ENCODE measurements at regions not wholly inside any gene's neighbourhood (a gene's known extent, or its start where the extent isn't known, plus 50 kb on each side); places are given as distances from the start of the nearest gene placed in this dataset.

GRCh38 chr2:150976604-150977003 lies 285.1 kb downstream of the RBM43 start:
- H3K36me3 ChIP-seq (ENCODE audit: control insufficient read depth in 2 of 2, insufficient read depth in 1 of 2, low read length in 2 of 2): no peaks in the 10 kb centered on the region
- no peaks in the 10 kb centered on the region for H3K9me3 ChIP-seq (ENCODE audit: control insufficient read depth, insufficient read depth, low read depth, low read length)
- CTCF ChIA-PET: no interaction called here
- POLR2A ChIA-PET: no interaction called here
- no peak overlapping the region for H3K27ac ChIP-seq (ENCODE audit: extremely low read depth, low read depth, low read length)
- no peaks in the 10 kb centered on the region for H3K4me1 ChIP-seq (ENCODE audit: control insufficient read depth, insufficient read depth, low read length)
- no peak overlapping the region for H3K4me3 ChIP-seq (ENCODE audit: low read depth, low read length)
- no peak for TF ChIP-seq FEZF1 (tag by site-specific recombination; IDR thresholded peaks at IDR 0.05)
- TF ChIP-seq ZNF223 (tag by site-specific recombination; IDR thresholded peaks at IDR 0.05): no peak
- TF ChIP-seq, protein P1, sequence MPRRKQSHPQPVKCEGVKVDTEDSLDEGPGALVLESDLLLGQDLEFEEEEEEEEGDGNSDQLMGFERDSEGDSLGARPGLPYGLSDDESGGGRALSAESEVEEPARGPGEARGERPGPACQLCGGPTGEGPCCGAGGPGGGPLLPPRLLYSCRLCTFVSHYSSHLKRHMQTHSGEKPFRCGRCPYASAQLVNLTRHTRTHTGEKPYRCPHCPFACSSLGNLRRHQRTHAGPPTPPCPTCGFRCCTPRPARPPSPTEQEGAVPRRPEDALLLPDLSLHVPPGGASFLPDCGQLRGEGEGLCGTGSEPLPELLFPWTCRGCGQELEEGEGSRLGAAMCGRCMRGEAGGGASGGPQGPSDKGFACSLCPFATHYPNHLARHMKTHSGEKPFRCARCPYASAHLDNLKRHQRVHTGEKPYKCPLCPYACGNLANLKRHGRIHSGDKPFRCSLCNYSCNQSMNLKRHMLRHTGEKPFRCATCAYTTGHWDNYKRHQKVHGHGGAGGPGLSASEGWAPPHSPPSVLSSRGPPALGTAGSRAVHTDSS (tag by site-specific recombination; IDR thresholded peaks at IDR 0.05): no peak
- TF ChIP-seq MYNN (tag by site-specific recombination; IDR thresholded peaks at IDR 0.05; ENCODE audit: borderline replicate concordance): no peak
- no peak for TF ChIP-seq ZNF391 (tag by site-specific recombination; IDR thresholded peaks at IDR 0.05; ENCODE audit: borderline replicate concordance, low read depth)
- no peak for TF ChIP-seq ZXDB (tag by site-specific recombination; IDR thresholded peaks at IDR 0.05)
- no peak for TF ChIP-seq ZNF23 (tag by site-specific recombination; IDR thresholded peaks at IDR 0.05; ENCODE audit: borderline replicate concordance)

- Histone ChIP-seq H3K9me3 (ENCODE audit: control insufficient read depth, insufficient read depth, low read depth, low read length) (no peaks in the 10 kb centered on the region), H3K36me3 (ENCODE audit: control insufficient read depth in 2 of 2, insufficient read depth in 1 of 2, low read length in 2 of 2) (no peaks in the 10 kb centered on the region), H3K27ac (ENCODE audit: extremely low read depth, low read depth, low read length) (no peak overlapping the region), H3K4me1 (ENCODE audit: control insufficient read depth, insufficient read depth, low read length) (no peaks in the 10 kb centered on the region), H3K4me3 (ENCODE audit: low read depth, low read length) (no peak overlapping the region)
- TF ChIP-seq ZNF514 (tag by site-specific recombination; IDR thresholded peaks at IDR 0.05): no peak
- TF ChIP-seq ZNF157 (tag by site-specific recombination; IDR thresholded peaks at IDR 0.05): no peak
- TF ChIP-seq, protein P2, sequence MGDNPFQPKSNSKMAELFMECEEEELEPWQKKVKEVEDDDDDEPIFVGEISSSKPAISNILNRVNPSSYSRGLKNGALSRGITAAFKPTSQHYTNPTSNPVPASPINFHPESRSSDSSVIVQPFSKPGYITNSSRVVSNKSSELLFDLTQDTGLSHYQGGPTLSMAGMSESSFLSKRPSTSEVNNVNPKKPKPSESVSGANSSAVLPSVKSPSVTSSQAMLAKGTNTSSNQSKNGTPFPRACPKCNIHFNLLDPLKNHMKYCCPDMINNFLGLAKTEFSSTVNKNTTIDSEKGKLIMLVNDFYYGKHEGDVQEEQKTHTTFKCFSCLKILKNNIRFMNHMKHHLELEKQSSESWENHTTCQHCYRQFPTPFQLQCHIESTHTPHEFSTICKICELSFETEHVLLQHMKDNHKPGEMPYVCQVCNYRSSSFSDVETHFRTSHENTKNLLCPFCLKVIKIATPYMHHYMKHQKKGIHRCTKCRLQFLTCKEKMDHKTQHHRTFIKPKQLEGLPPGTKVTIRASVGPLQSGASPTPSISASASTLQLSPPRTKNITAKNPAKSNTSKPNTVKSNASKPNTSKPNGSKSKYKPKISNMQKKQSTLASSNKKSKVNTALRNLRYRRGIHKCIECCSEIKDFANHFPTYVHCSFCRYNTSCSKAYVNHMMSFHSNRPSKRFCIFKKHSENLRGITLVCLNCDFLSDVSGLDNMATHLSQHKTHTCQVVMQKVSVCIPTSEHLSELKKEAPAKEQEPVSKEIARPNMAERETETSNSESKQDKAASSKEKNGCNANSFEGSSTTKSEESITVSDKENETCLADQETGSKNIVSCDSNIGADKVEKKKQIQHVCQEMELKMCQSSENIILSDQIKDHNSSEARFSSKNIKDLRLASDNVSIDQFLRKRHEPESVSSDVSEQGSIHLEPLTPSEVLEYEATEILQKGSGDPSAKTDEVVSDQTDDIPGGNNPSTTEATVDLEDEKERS (tag by site-specific recombination; IDR thresholded peaks at IDR 0.05): no peak
- no peak for TF ChIP-seq ZNF266 (tag by site-specific recombination; IDR thresholded peaks at IDR 0.05; ENCODE audit: low read depth)
- POLR2A ChIA-PET: no interaction called here
- CTCF ChIA-PET: interaction anchor here (0.6 to 0.8 kb wide), 2 partner anchors 23 to 279 kb away, joined by 3 to 5 read pairs; no protein-coding TSS in a partner anchor
Observed at GRCh38 chr2:150974864-150975263, 286.8 kb downstream of the RBM43 start.

- Histone ChIP-seq H3K4me1 (ENCODE audit: control insufficient read depth, insufficient read depth, low read length) (no peaks in the 10 kb centered on the region), H3K9me3 (ENCODE audit: control insufficient read depth, insufficient read depth, low read depth, low read length) (no peaks in the 10 kb centered on the region), H3K4me3 (ENCODE audit: low read depth, low read length) (no peak overlapping the region), H3K36me3 (ENCODE audit: control insufficient read depth in 2 of 2, insufficient read depth in 1 of 2, low read length in 2 of 2) (no peaks in the 10 kb centered on the region), H3K27ac (ENCODE audit: extremely low read depth, low read depth, low read length) (no peak overlapping the region)
- ChIA-PET CTCF (interaction anchor here (0.6 kb wide), 1 partner anchor 278 kb away, joined by 3 read pairs; no protein-coding TSS in a partner anchor), POLR2A (interaction anchor here (0.8 kb wide), 1 partner anchor 9 kb away, joined by 3 read pairs; no protein-coding TSS in a partner anchor)
- TF ChIP-seq ZNF292 (tag by site-specific recombination; IDR thresholded peaks at IDR 0.05; ENCODE audit: borderline replicate concordance, low read depth) (no peak), ZNF549 (tag by site-specific recombination; IDR thresholded peaks at IDR 0.05) (peak; percentile 91), ZFP37 (tag by site-specific recombination; IDR thresholded peaks at IDR 0.05) (no peak)
- TF ChIP-seq, protein P3, sequence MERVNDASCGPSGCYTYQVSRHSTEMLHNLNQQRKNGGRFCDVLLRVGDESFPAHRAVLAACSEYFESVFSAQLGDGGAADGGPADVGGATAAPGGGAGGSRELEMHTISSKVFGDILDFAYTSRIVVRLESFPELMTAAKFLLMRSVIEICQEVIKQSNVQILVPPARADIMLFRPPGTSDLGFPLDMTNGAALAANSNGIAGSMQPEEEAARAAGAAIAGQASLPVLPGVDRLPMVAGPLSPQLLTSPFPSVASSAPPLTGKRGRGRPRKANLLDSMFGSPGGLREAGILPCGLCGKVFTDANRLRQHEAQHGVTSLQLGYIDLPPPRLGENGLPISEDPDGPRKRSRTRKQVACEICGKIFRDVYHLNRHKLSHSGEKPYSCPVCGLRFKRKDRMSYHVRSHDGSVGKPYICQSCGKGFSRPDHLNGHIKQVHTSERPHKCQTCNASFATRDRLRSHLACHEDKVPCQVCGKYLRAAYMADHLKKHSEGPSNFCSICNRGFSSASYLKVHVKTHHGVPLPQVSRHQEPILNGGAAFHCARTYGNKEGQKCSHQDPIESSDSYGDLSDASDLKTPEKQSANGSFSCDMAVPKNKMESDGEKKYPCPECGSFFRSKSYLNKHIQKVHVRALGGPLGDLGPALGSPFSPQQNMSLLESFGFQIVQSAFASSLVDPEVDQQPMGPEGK (tag by site-specific recombination; IDR thresholded peaks at IDR 0.05): no peak
Observed at GRCh38 chr2:150974234-150974633, 287.4 kb downstream of the RBM43 start.

All from HEK293 (cell line).